Right lung (tissue), 2 donors: ENCODE measurements at regions not wholly inside any gene's neighbourhood (a gene's known extent, or its start where the extent isn't known, plus 50 kb on each side); places are given as distances from the start of the nearest gene placed in this dataset.
"Not testable (repeated sequence)": the region's sequence is repeated elsewhere in the genome, so short reads cannot be mapped to it uniquely, and the experiment has no call there.

Experiments used
- DNase-seq, 2 donors: peaks; one replicate each; pipeline ENCODE4 v3.0.0-alpha.2; 2013

DNA sequence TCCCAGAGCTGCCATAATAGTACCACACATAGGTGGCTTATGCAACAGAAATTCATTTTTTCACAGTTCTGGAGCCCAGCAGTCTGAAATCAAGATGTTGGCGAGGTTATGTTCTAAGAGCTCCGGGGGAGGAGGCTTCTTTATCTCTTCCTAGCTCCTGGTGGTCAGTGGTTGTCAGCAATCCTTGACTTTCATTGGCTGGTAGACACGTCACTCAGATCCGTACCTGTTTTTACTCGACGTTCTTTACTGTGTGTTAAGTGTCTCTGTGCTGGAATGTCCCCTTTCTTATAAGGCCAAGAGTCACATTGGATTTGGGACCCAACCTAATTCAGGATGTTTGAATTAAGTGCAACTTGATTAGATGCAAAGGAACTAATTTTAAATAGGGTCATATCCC lies 218.5 kb upstream of the CNTN3 start:
- no peak for DNase-seq

DNA sequence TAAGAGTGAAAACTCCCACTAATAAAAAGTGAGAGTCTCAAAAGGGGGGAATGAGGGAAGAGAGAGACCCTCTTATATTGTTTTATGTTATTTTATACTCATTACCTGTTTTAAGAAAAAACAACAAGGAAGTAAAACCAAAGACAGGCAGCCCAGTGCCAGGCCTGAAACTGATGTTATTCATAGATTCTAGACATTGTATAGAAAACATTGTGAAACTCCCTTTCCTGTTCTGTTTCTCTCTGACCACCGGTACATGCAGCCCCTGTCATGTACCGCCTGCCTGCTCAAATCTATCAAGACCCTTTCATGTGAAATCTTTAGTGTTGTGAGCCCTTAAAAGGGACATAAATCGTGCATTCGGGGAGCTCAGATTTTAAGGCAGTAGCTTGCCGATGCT lies 216.4 kb upstream of the CNTN3 start:
- not testable (repeated sequence) for DNase-seq

DNA sequence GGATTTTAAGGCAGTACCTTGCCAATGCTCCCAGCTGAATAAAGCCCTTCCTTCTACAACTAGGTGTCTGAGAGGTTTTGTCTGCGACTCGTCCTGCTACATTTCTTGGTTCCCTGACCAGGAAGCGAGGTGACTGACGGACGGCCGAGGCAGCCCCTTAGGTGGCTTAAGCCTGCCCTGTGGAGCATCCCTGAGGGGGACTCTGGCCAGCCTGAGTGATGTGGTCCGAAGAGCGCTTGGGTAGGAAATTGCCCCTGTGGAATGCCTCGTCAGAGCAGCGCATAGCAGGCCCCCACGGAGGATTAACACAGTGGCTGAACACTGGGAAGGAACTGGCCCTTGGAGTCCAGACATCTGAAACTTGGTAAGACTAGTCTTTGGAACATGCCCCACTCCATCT lies 210.9 kb upstream of the CNTN3 start:
- not testable (repeated sequence) for DNase-seq

DNA sequence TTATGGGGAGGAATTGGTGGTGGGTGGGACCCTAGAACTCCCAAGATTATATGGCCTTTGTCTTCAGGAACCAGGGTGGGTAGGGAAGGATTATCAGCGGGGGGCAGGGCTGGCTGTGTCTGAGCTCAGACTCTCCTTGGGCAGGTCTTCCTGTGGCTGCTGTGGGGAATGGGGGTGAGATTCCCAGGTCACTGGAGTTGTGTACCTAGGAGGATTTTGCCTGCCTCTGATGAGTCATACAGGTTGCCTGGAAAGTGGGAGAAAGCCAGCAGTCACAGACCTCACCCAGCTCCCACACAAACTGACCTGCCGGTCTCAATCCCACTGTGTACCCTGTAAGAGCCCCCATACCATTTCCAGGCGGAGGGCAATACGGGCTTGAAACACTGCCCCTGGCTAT lies 209.9 kb upstream of the CNTN3 start:
- no peak for DNase-seq

DNA sequence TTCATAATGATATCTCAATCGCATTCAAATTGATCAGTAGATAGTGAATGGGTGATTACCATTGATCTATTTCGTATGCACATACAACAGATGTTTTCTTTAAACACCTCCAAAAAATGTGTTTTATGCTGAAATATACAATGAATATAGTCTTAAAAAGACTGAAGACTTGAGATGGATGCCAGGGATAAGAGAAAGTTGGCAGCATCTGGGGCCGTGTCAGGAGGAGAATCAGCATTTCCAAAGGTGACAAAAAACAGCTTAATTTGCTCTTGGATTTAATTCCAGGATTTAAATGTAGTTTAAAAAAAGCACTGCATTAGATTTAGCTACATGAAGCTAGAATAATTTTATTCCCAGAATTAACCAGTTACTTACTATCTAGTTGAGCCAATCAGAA lies 199.7 kb upstream of the CNTN3 start:
- no peak for DNase-seq

DNA sequence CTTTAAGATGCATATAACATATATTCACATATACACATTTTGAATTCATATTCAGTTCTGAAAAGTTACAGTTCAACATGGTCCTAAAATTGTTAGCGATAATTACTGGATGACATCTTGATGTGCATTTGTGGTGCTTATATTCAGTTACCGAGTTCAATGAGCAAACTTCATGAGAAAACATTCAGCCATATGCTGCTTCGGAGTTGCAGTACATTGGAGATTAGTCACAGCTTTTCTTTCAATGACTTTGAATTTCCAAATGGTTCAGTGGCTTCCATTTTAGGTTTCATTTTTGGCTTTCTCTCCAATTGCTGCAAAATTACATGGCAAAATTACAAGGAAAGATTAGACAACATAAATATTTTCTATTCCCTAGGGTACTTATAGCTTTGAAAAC lies 198.3 kb upstream of the CNTN3 start:
- no peak for DNase-seq

DNA sequence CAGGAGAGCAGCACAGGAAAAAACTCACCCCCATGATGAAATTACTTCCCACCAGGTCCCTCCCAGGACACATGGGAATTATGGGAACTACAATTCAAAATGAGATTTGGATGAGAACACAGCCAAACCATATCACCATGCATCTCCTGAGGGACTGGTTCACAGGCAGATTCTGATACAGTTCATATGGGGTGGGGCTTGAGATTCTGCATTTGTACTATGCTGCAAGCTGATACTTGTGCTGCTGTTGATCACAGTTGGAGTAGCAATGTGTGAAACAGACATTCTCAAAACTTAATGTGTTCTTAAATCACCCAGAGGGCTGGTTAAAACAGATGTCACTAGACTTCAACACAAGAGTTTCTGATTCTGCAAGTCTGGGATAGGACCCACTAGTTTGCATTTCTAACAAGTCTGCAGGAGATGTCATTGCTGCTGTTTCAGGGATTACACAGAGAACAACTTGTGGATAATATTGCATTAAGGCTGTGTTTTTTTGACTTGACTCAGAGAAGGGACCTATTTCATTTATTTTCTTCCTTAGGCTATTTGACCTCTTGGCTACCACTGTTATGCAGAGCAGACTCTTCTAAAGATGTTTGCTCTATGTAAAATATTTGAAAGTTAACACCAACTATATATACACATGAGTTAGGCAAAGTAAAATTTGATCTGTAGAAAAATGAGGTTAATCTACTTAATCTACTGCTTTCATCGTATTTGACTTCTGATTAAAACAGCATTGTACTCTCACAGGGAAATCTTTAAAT lies 194.2 kb upstream of the CNTN3 start:
- DNase-seq: no peak

DNA sequence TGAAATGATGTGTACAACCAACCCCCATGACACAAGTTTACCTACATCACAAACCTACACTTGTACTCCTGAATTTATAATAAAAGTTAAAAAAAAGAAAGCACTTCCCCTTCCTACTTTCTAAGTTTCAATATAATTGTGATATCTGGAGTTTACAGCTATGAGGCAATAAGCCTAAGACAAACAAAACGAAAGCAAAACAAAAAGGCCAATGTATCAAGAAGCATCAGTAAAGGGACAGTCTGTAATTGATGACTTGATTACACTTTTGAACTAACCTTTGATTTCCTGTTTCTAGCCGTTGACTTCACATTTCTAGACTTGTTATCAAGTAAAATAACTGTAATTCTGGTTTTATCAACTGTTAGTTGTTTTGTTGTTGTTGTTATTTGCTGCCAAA lies 187.5 kb upstream of the CNTN3 start:
- no peak for DNase-seq

DNA sequence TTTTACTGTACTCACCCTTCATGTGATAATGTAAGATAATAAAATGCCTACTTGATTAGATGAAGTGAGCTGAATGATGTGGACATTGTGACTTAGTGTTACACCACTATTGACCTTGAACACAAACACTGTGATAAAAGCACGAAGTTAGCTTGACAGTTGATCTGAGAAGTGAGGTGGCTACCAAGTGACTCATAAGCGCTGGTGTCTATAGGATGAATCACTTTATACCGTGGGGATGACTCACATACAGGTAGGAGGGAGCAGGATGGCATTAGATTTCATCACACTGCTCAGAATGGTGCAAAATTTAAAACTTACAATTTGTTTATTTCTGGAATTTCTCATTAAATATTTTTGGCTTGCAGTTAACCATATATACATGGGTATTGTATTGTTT lies 174.7 kb upstream of the CNTN3 start:
- DNase-seq: no peak

DNA sequence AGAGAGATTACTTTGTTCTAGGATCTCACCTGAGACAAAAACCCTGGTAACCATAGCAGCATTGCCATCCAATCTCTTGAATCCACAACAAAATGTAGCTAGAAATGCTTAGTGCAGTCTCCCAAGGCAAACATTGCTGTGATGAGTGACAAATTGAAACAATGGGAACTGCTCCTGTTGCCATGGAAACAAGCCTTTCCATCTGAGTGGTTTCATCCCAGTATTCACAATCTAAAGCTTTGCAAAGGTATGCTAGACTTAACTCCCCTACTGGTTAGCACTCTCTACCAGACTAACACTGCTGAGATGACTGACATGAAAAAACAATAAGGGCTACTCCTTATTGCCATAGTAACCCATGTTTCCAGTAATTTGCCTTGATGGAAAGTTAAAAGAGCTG lies 172.6 kb upstream of the CNTN3 start:
- no peak for DNase-seq

DNA sequence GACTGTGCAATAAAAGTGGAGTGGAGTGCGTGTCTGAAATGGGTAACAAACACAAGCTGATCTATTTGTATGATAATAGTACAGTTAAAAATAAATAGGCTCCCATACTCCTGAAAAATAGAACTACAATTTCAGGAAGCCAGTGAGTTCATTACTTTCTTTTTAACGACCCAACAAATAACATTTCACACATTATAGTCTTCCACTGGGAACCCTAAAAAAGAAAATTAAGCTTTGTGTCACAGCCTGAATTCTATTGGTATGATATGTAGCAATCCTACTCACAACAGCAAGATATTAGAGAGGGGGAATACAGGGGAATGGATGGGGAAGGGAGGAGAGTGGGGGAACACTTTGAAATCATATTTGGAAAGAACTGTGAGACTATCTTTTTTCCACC lies 156.9 kb upstream of the CNTN3 start:
- no peak for DNase-seq

DNA sequence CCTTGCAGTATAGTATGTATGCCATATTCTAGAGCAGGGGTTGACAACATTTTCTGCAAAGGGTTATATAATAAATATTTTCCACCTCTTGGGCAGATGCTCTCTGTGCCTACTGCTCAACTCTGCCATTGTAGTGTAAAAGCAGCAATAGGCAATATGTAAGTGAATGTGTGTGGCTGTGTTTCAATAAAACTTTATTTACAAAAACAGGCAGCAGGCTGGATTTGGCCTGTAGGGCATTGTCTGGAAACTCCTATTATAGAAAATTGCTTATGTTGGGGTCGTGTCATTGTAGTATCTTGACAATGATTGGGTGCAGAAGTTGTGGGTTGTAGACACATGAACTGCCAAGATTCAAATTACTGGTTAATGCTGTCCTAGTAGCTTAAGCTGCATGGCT lies 153.6 kb upstream of the CNTN3 start:
- no peak for DNase-seq

DNA sequence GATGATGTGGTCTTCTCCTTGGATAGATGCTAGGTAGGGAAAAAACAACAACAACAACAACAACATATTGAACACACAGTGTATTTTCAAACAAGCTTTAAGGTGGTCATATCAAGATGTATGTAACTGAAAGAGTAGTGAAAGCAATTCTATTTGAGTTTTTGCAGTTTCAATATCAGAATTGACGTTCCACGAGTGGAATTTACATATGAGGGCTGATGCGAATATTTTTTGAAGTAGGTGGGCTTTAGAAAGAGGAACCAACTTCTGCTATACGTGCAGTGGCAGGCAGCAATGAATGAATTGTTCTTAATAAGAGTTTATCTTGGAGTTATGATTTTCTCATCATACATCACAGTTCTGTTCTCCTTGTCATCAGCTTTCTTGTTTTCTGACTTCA lies 151.9 kb upstream of the CNTN3 start:
- DNase-seq: no peak

DNA sequence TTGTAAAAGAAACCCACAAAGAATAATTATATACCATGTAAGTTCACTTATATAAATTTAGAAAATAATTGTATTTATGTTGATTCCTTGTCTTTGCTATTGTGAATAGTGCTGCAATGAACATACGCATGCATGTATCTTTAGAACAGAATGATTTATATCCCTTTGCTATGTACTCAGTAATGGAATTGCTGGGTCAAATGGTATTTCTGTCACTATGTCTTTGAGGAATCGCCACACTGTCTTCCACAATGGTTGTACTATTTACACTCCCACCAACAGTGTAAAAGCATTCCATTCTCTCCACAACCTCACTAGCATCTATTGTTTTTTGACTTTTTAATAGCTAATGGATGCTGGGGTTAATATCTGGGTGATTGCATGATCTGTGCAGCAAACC lies 149.4 kb upstream of the CNTN3 start:
- DNase-seq: no peak

DNA sequence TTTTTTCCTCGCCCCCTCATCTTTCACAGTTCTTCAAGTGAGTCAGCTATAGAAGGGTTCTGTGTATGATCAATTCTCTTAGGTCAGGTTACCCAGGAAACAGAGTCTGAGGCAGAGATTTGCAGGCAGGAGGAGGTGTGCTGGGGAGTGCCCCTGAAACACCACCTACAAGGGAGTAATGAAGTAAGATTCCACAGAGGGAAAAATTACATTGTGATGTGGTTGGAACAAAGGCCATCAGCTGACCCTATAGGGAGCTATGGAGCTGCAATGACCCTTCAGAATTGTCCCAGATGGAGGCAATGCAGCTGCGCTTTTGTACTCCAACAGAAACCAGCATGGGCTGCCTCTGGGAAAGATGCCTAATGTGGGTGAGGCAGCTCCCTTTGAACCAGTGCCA lies 142.2 kb upstream of the CNTN3 start:
- no peak for DNase-seq

DNA sequence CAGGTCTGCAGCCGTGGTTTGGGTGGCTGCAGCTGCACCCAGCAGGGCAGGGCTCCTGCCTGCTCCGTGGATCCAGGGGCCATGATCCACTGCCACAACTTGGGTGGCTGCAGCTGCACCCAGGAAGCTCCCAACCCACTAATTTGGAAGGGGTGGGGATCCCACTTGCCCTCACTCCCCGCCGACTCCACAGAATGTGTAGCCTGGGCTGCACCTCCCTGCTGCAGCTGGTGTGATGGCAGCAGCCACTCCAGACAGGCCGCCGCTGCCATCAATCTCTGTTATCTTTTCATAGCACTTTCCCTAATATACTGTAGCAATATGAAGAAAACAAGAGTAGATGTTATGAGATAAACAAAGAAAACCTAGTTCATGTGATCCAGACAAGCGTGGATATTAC lies 137.8 kb upstream of the CNTN3 start:
- no peak for DNase-seq

DNA sequence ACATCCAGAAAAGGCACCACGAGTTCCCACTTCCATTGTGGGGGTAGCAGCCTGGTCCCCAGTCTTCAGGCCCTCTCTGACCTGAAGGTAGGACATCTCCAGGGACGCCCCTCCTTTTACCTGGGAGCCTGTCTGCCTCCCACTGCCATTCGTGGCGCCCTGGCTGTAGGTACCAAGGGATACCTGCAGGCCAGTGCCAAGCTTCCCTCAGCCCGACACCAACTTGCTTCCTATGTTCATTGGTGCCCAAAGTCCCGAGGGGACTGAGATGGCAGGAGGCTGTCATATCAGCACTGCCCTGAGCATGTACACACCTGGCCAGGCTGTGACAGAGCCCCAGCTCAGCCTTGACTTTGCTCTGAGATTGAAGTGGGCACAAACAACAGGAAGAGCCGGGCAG lies 137.3 kb upstream of the CNTN3 start:
- no peak for DNase-seq

DNA sequence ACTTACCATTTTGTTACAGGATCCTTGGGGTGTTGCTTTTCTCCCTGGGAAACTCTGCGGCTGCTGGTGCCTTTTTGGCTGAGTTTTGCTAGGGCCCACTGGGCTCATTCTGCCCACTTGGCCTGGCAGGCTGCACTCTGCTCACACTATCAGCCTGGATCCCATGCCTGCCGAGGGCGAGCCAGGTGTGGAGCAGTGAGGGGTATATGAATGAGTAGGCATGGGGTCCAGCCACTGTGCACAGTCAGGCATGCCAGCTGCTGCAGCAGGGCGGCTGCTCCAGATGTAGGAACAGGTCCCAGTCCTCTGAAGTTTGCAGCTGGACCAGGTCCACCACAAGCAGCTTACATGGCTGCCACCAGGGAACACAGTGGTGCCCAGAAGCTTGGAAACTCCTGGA lies 136.4 kb upstream of the CNTN3 start:
- no peak for DNase-seq

DNA sequence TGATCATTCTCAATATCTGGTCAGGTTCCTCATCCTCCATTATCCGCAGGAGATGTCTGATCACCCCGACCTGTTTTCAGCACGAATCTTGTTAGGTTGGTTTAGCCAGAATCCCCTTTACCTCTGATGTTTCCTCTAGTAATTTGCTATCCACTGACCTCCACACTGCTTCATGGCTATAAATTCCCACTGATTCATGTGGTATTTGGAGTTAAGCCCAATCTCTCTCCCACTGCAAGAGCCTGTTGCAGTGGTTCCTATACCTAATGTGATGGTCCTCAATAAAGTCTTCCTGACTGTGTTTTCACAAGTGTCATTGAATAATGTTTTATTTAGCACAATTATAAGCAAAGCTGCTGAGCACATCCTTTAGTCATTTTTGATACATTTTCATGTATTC lies 124.8 kb upstream of the CNTN3 start:
- no peak for DNase-seq

DNA sequence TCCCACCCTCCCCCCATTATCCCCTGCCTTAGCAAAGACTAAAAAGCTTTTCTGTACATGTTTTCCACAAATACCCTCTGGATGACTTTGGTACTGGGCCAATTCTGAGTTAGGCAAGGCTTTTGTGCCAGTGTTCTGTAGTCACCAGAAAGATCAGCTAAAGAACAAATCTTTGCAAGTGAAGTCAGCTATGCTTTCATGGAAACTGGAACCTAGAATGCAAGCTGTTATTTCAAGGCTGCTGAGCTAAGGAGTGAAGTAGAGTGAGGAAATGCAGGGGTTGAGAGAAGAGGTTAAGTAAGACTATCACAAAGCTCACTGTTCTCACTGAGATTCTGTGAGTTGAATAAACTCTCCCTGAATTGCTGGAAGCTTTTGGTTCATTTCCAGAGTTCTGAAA lies 107.8 kb upstream of the CNTN3 start:
- DNase-seq: no peak

DNA sequence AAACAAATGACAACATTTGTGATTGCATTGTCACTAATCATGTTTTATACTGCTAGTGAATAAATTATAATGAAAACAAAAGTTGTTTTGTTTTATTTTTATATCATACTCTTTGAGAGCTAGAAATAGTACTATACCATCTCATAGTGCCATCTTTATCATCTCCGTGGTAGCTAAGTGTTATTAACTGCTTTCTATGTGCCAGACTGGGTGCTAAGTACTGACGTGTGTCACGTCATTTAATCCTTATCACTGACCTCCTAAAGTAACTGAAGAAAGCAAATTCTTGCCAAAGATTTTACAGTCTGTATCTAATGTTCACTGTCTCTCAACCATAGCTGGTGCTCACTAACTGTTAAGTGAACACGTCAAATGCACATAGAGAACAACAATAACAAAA lies 99.5 kb upstream of the CNTN3 start:
- no peak for DNase-seq

DNA sequence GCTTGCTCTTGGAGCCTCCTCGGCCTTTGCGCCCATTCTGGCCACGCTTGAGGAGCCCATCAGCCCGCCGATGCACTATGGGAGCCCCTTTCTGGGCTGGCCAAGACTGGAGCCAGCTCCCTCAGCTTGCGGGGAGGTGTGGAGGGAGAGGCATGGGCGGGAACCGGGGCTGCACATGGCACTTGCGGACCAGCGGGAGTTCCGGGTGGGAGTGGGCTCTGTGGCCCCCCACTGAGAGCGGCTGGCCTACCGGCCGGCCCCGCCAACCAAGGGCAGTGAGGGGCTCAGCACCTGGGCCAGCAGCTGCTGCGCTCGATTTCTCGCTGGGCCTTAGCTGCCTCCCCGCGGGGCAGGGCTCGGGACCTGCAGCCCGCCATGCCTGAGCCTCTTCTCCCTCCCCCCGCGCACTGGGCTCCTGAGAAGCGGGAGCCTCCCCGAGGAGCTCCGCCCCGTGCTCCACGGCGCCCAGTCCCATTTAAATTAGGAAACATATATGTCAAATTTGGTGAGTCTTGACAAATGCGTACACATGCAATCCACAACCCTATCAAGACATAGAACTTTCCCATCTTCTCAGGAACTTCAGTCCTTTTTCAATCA lies 97.6 kb upstream of the CNTN3 start:
- no peak for DNase-seq

DNA sequence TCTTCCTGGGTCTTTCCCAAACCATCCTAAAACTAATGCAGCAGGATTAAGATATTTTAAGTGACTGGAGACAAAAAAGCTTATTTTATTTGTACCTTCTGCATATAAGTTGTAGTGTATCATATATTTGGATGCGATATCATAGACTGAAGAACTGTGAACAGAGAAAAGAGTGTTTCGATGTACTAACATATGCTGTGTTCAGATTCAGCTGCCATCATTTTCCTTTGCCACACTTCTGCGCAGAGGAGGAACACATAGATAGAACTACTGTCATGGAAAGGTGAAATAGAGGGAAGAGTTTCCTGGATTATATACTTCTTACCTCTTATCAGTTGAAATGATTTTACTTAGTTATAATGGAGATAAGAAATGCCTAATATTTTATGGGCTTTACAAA lies 95.5 kb upstream of the CNTN3 start:
- DNase-seq: no peak

DNA sequence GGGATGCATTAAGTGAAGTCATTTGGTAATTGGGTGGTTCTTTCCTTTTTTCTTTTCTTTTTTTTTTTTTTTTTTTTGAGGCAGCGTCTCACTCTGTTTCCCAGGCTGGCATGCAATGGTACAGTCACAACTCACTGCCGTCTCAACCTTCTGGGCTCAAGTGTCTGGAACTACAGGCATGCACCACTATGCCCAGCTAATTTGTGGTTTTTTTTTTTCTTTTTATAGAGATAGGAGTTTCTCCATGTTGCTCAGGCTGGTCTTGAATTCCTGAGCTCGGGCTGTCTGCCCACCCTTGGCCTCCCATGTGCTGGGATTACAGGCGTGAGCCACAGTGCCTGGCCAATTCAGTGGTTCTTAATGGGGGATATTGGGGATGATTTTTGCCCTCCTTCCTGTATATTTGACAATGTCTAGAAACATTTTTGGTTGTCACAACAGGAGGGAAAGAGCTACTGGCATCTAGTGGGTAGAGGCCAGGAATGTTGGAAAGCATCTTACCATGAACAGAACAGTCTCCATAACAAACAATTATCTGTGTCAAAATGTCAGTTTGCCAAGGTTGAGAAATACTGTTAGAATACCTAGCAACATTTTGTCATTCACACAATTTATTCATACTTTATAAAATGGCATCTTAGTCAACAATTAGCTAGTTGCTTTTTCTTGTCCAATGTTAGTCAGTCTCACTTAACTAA lies 79.4 kb upstream of the CNTN3 start:
- DNase-seq: no peak
